Colonic mucosa (tissue), 4 donors: ENCODE measurements at regions not wholly inside any gene's neighbourhood (a gene's known extent, or its start where the extent isn't known, plus 50 kb on each side); places are given as distances from the start of the nearest gene placed in this dataset.
A peak's percentile ranks its signal among the peaks of the same experiment; 100 is the strongest.

Experiments
- DNase-seq: peaks from one replicate; pipeline ENCODE4 v3.0.0-alpha.2; 2020
- H3K27ac ChIP-seq: fragments of 200-600 bp; one replicate; pipeline ENCODE4 v1.8.0; 2021
- H3K27me3 ChIP-seq: fragments of 200-600 bp; one replicate; pipeline ENCODE4 v1.8.0; 2021
- H3K36me3 ChIP-seq: fragments of 200-600 bp; one replicate; pipeline ENCODE4 v1.8.0; 2021
- H3K4me1 ChIP-seq: fragments of 200-600 bp; one replicate; pipeline ENCODE4 v1.8.0; 2021; ENCODE audit warnings: mild to moderate bottlenecking
- H3K4me3 ChIP-seq: fragments of 200-600 bp; one replicate; pipeline ENCODE4 v1.8.0; 2021
- H3K9ac ChIP-seq, 2 donors: one replicate each; pipeline ENCODE4 v1.7.0; 2013; ENCODE audit warnings: control low read depth in 2 of 2, low read depth in 2 of 2, low read length in 2 of 2
- H3K9me3 ChIP-seq: fragments of 200-600 bp; one replicate; pipeline ENCODE4 v1.8.0; 2021
- CTCF ChIP-seq: fragments of 200-600 bp; IDR thresholded peaks from one replicate; pipeline ENCODE4 v1.8.0; 2022; ENCODE audit warnings: antibody characterized with exemption, mild to moderate bottlenecking
- intact Hi-C: fragments of 100-400 bp; cut with DNase I; formaldehyde crosslinking; loops from one replicate; pipeline ENCODE4 v1.14.1; 2022
- donor health status: healthy.
- donor health status: DM: no; HTN: no; CAD: no.
- donor health status: DM: no; HTN: no; CAD: no.

GRCh38 chr15:38868326-38869114, 303.9 kb upstream of the RASGRP1 start:
- H3K4me3 ChIP-seq, result no peak overlapping the region
- intact Hi-C loops, result no loop called here

DNA sequence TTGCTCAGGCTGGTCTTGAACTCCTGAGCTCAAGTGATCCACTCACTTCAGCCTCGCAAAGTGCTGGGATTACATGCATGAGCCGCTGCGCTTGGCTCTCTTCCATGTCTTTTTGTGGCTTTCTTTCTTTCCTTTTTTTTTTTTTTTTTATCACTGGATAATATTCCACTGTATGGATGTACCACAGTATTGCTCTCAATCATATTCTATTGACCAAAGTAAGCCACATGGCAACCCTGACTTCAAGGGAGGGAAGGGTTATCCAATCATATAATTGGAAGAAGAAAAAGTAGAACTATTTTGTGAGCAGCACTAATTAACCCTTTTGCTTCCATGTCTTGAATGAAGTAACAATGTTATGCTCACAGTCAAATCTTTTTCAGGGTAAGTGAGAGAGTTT, 307.0 kb upstream of the RASGRP1 start:
- no peaks in the 10 kb centered on the region for H3K27me3 ChIP-seq
- H3K9me3 ChIP-seq, result no peaks in the 10 kb centered on the region
- H3K4me3 ChIP-seq, result no peak overlapping the region
- TF ChIP-seq CTCF, result no peak
- DNase-seq, result no peak
- intact Hi-C loops, result no loop called here
- H3K9ac ChIP-seq, result no peak overlapping the region
- no peak overlapping the region for H3K27ac ChIP-seq
- no peaks in the 10 kb centered on the region for H3K36me3 ChIP-seq
- no peaks in the 10 kb centered on the region for H3K4me1 ChIP-seq

More at GRCh38 chr15:38868326-38869114, 303.9 kb upstream of the RASGRP1 start:
- no peak overlapping the region for H3K9ac ChIP-seq
- H3K36me3 ChIP-seq, result no peaks in the 10 kb centered on the region
- DNase-seq, result peak; percentile 64
- H3K27ac ChIP-seq, result no peak overlapping the region
- TF ChIP-seq CTCF, result no peak
- no peaks in the 10 kb centered on the region for H3K4me1 ChIP-seq
- H3K9me3 ChIP-seq, result no peaks in the 10 kb centered on the region
- H3K27me3 ChIP-seq, result no peaks in the 10 kb centered on the region

- no peak overlapping the region for H3K27ac ChIP-seq
These were observed 308.1 kb upstream of the RASGRP1 start for GRCh38 chr15:38872732-38873131.

DNA sequence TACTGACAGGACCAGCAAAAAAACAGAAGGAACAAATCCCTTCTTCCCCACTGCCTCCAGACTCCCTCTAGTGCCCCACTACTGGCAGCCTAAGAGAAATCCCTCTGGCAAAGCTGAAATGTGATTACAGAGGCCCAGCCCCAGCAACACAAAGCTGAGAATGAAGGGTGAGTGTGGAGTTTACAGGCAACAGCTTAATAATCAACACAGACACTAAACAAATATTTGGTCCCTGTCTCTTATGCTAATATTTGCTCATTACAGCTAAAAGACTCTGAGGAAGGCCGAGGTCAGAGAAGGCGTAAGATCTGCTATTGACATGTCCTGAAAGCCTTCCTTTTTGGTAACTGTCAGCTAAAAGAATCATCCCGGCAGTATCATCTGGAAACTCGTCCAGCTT, 308.5 kb upstream of the RASGRP1 start:
- no peaks in the 10 kb centered on the region for H3K9me3 ChIP-seq
- TF ChIP-seq CTCF, result no peak
- no peaks in the 10 kb centered on the region for H3K36me3 ChIP-seq
- no peak overlapping the region for H3K4me3 ChIP-seq
- H3K27ac ChIP-seq, result no peak overlapping the region
- no peaks in the 10 kb centered on the region for H3K4me1 ChIP-seq
- no peaks in the 10 kb centered on the region for H3K27me3 ChIP-seq
- DNase-seq, result no peak
- no peak overlapping the region for H3K9ac ChIP-seq
- intact Hi-C loops, result no loop called here

More at GRCh38 chr15:38872732-38873131, 308.1 kb upstream of the RASGRP1 start:
- no peak overlapping the region for H3K9ac ChIP-seq
- H3K27me3 ChIP-seq, result no peaks in the 10 kb centered on the region
- no peaks in the 10 kb centered on the region for H3K4me1 ChIP-seq
- H3K36me3 ChIP-seq, result no peaks in the 10 kb centered on the region
- TF ChIP-seq CTCF, result no peak
- intact Hi-C loops, result no loop called here
- H3K4me3 ChIP-seq, result no peak overlapping the region
- no peaks in the 10 kb centered on the region for H3K9me3 ChIP-seq
- DNase-seq, result no peak

GRCh38 chr15:38874464-38874863, 309.9 kb upstream of the RASGRP1 start:
- intact Hi-C loops, result no loop called here
- DNase-seq, result no peak

More at GRCh38 chr15:38874464-38874863, 309.9 kb upstream of the RASGRP1 start:
- Histone ChIP-seq H3K36me3 (no peaks in the 10 kb centered on the region), H3K9me3 (no peaks in the 10 kb centered on the region), H3K27me3 (no peaks in the 10 kb centered on the region), H3K9ac (no peak overlapping the region), H3K4me1 (no peaks in the 10 kb centered on the region), H3K27ac (no peak overlapping the region), H3K4me3 (no peak overlapping the region)
- no peak for TF ChIP-seq CTCF
